GM21423 (cell line): ENCODE measurements at regions not wholly inside any gene's neighbourhood (a gene's known extent, or its start where the extent isn't known, plus 50 kb on each side); places are given as distances from the start of the nearest gene placed in this dataset.

Experiments used
- ATAC-seq: cut with Tn5 transposase; IDR thresholded peaks from one replicate; pipeline ENCODE4 v1.9.1; 2021; ENCODE audit warnings: mild to moderate bottlenecking, moderate library complexity; ENCODE audit not compliant: unreplicated experiment

- no peak for ATAC-seq
Measured at GRCh38 chr16:85173981-85174751, 61.9 kb upstream of the CIBAR2 start.

DNA sequence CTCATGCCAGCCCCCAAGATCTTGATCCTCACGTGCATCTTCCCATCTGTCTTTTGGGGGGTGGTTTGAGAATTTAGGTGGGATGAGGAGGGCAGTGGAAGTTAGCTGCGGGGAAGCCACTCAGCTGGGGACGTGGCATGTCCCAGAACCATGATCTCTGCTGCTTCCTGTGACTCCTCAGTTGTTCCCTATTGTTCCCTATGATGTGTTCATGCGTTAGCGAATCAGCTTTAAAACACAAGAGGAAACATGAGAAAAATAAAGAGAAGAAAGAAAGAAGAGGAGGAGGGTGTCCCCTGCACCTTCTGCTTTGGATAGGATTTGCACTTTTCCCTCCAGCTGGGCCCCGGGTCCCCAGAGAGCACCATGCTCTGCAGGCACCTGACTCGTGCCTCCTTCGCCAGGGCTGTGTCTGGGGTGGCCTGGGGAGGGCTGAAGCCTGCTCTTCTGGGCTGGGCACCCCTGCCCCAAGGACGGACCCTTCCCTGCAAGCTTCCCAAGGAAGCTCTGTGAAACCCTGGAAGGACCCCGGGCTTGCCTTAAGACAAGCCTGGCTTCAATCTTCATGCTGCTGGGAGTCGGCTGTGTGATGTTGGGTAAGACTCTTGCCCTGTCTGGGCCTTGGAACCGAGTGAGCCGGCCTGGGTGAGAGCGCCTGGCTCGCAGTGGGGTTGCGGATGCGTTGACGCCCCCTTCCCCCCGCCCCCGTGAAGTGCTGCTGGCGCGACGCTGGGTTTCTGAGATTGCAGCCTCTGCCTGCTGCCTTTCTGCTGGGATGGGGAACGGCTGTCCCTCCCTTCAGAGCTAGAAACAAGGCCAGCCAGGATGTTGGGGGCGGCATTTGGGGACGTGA, 62.8 kb upstream of the CIBAR2 start:
- ATAC-seq, result no peak

DNA sequence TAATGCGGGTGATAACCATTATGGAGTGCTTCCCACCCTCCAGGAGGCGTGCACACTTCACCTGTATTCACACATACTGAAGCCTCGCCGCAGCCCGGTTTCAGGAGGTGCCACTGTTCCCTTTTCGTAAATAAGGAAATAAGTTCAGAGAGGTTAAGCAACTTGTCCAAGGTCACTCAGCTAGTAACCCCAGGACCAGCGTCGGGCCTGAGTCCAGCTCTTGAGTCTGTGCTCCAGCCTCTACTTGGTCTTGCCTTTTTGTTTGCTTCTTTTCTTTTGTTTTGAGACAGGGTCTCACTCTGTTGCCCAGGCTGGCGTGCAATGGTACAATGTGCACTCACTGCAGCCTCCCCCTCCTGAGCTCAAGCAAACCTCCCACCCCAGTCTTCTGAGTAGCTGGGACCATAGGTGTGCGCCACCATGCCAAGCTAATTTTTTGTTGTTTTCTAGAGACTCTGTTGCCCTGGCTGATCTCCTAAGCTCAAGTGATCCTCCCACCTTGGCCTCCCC, 63.5 kb upstream of the CIBAR2 start:
- no peak for ATAC-seq

DNA sequence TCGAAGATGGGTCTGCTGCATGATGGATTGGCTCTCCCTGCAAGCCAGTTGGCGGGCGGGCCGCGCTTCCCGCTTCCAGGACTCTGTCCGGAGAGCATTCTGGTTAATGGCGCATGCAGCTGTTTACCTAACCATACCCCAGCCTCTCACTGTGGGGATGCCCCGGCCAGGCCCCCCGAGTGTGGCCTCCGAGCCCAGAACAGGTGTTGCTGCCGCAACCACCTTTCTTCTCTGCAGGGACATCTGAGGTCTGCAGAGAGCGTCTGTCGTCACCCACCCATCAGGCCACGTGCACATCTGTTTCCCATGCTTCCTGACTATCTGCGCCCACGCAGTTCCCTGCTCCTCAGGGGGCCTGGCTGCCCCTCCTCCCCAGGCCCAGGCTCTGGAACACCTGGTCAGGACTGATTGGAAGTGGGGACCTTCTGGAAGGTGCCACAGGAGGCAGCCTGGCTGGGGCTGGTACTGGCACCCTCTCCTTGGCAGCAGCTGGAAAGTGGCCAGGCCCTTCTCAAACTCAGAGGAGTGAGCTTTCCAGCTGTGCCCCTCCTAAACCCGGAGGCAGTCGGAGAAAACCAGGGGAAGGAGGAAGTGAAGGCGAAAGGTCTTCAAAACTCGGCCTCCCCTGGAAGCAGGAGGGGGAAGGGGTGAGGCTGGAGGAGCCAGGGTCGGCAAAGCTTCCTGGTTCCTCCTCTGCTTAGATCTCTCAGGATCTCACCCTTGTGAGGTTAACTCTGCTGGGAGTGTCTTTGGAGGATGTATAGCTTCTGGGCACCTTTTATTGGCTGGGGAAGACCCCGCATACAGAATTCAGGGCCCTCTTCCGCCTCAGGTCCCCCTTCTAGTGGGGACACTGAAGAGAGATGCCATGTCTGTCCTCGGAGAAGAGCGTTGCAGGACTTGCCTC, 64.5 kb upstream of the CIBAR2 start:
- no peak for ATAC-seq

DNA sequence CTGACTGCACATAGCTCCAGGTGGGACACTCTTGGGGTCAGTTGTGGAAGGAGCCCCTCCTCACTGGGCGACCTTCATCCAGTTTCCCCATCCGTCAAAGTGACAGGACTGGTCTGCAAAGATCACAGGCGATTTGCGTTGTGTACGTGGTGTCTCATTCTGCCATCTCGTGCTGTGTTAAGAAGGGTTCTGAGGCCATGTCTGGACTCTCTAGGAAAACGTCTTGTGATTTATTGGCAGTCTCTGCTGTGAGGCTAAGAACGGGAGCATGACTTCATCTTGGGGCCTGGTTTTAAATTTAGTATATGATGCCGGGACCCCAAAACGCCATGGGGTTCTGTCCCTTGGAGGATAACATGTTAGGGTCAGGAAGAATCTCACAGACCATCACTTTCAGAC, 65.2 kb upstream of the CIBAR2 start:
- no peak for ATAC-seq

GRCh38 chr16:85178006-85178591, 65.8 kb upstream of the CIBAR2 start:
- no peak for ATAC-seq

DNA sequence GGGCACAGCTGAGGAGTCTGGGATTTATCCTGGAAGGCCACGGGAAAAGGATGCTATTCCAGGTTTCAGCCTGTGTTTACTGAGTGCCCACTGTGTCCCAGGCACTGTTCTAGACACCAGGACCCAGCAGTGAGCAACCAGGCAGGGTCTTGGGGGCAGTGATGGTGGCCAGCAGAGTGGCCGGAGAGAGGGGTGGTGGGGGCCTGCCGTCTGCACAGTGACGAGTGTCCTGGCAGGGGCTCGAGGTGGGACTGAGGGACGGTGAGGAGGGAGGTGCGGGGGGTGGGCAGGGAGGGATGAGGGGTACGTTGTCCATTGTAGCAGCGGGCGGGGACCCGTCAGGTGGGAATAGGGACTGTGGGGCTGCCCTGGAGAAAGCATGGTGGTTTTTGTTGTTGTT, 66.3 kb upstream of the CIBAR2 start:
- ATAC-seq, result no peak

DNA sequence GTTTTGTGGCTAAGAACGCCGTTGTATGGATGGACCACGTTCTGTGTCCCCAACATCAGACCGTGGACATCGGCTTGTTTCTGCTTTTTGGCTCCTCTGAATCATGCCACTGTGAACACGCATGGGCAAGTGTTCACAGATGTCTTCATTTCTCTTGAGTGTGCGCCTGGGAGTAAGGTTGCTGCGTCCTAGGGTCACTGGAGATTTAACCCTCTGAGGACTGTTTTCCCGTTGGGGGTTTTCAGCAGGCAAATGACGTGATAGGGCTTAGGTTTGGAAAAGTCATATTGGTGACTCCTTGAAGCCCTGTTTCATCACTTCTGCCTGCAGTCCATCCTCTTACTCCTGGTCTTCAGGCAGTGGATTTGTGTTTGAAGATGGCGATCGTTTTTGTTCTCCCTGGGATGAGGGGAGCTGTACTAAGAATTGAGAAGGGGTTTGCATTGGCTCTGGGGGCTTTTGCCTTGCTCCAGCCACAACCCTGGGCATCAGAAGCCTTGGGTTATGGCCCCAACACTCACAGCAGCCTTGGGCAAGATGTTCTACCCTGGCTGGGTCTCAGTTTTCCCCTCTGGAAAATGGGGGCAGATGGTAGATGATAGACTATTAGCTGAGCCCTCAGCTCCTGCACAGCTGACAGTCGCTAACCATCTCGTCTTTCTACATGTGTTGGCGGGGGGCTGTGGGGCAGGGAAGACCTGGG, 67.2 kb upstream of the CIBAR2 start:
- no peak for ATAC-seq

DNA sequence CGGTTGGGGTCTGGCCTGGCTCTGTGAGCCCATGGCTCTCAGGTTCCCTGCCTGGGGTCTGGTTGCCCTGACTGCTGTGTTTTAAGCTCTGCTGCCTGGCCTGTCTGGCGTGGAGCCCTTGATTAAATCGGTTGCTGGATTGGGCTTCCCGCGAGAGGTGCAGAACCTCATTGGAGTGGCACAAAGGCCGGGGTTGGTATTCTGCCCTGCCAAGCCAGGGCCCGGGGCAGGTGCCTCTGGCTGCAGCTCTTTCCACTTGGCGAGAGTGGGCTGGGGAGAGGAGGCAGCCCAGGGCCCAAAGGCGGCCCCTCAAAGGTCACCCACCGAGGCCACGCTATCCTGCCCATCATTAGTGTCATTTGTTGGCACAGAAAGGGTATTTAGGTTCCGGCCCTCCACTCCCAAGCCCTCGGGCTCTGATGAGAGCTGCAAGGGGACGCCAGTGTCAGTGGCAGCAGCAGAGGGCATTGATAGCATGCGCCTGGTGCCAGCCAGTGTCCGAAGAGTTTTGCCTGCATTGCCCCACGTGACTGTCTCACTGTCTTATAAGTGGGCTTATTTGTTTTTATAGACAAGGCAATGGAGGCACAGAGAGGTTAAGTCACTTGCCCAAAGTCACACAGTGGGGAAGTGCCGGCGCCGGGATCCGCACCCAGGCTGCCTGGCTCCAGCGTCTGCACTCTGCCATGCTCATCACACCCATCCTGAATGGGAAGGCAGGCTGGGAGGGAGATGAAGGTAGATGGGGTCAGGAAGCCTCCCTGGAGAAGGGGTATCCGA, 68.0 kb upstream of the CIBAR2 start:
- no peak for ATAC-seq

- ATAC-seq, result no peak
Measured at GRCh38 chr16:85180827-85181738, 68.8 kb upstream of the CIBAR2 start.

- no peak for ATAC-seq
Measured at GRCh38 chr16:85181739-85182129, 69.5 kb upstream of the CIBAR2 start.

GRCh38 chr16:85182286-85182685, 70.0 kb upstream of the CIBAR2 start:
- ATAC-seq, result no peak

DNA sequence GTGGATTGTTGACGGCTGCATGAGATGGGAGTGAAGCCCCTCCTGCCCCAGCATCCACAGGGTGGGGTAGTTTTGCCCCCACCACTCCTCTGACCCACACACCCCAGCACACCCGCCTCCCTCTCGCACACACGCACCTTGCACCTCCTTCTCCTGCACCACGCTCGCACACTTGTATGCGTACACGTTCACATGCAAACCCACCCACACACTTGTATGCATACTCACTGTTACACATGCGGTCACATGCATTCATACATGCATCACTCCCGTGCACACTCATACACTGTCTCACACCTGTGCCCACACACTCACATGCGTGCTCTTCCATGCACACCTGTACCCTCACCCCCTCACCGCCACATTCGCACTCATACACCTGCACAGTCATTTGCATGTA, 70.5 kb upstream of the CIBAR2 start:
- no peak for ATAC-seq

- ATAC-seq, result no peak
Measured at GRCh38 chr16:85183564-85183963, 71.3 kb upstream of the CIBAR2 start.

DNA sequence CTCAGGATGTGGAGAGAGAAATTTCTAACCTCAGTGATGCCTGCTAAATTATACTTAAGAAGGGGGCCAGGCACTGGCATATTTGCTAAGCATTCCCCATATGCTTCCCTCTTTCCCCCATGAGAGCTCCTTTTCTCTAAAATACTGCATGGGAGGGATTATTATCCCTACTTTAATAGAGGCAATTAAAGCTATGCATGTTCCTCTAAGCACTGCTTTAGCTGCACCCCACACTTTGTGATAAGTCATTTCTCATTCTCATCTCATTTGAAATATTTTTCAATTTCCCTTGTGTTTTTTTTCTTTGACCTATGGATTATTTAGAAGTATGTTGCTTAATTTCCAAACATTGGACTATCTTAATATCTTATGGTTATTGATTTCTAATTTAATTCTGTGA, 72.1 kb upstream of the CIBAR2 start:
- ATAC-seq, result no peak

GRCh38 chr16:85185303-85186100, 73.2 kb upstream of the CIBAR2 start:
- no peak for ATAC-seq

GRCh38 chr16:85187002-85187401, 74.7 kb upstream of the CIBAR2 start:
- no peak for ATAC-seq
